Parathyroid adenoma (tissue), 2 donors: ENCODE measurements at regions not wholly inside any gene's neighbourhood (a gene's known extent, or its start where the extent isn't known, plus 50 kb on each side); places are given as distances from the start of the nearest gene placed in this dataset.

Experiments
- H2AFZ ChIP-seq: fragments of 300-600 bp; sonication (generic); one replicate; pipeline ENCODE4 v1.7.0; 2017; ENCODE audit warnings: antibody characterized with exemption, mild to moderate bottlenecking
- H3K27ac ChIP-seq: fragments of 300-600 bp; sonication (generic); one replicate; pipeline ENCODE4 v1.7.0; 2017
- H3K27me3 ChIP-seq: fragments of 300-600 bp; sonication (generic); one replicate; pipeline ENCODE4 v1.7.0; 2017; ENCODE audit warnings: low read length; ENCODE audit not compliant: control insufficient read depth, insufficient read depth
- H3K36me3 ChIP-seq: fragments of 300-600 bp; sonication (generic); one replicate; pipeline ENCODE4 v1.7.0; 2017; ENCODE audit warnings: low read length; ENCODE audit not compliant: control insufficient read depth, insufficient read depth
- H3K4me1 ChIP-seq: fragments of 300-600 bp; sonication (generic); one replicate; pipeline ENCODE4 v1.7.0; 2017; ENCODE audit warnings: control low read depth
- H3K4me2 ChIP-seq: fragments of 300-600 bp; sonication (generic); one replicate; pipeline ENCODE4 v1.7.0; 2017; ENCODE audit warnings: low read length
- H3K4me3 ChIP-seq: fragments of 300-600 bp; sonication (generic); one replicate; pipeline ENCODE4 v1.7.0; 2017; ENCODE audit warnings: low read depth, low read length
- H3K79me2 ChIP-seq: fragments of 300-600 bp; sonication (generic); one replicate; pipeline ENCODE4 v1.7.0; 2017; ENCODE audit warnings: control low read depth
- H3K9ac ChIP-seq: fragments of 300-600 bp; sonication (generic); one replicate; pipeline ENCODE4 v1.7.0; 2017; ENCODE audit warnings: mild to moderate bottlenecking
- H3K9me3 ChIP-seq: fragments of 300-600 bp; sonication (generic); one replicate; pipeline ENCODE4 v1.7.0; 2017; ENCODE audit warnings: low read length; ENCODE audit not compliant: control insufficient read depth
- CTCF ChIP-seq: fragments of 300-600 bp; sonication (generic); IDR thresholded peaks from one replicate; pipeline ENCODE4 v1.7.0; 2017; ENCODE audit warnings: antibody characterized with exemption, mild to moderate bottlenecking
- donor health status: primary hyperparathyroidism.

GRCh38 chr4:82047731-82048130, 326.1 kb downstream of the HNRNPD start:
- Histone ChIP-seq H3K36me3 (no peaks in the 10 kb centered on the region), H3K27me3 (no peaks in the 10 kb centered on the region), H3K27ac (no peak overlapping the region), H3K79me2 (no peaks in the 10 kb centered on the region), H3K4me1 (no peaks in the 10 kb centered on the region), H2AFZ (no peak overlapping the region), H3K4me3 (no peak overlapping the region), H3K9me3 (no peaks in the 10 kb centered on the region), H3K4me2 (no peak overlapping the region), H3K9ac (no peak overlapping the region)
- TF ChIP-seq CTCF, result no peak

GRCh38 chr4:82046796-82047195, 327.0 kb downstream of the HNRNPD start:
- TF ChIP-seq CTCF, result no peak
- no peak overlapping the region for H3K4me3 ChIP-seq
- H3K79me2 ChIP-seq, result no peaks in the 10 kb centered on the region
- no peaks in the 10 kb centered on the region for H3K9me3 ChIP-seq
- no peak overlapping the region for H3K4me2 ChIP-seq
- no peak overlapping the region for H3K27ac ChIP-seq
- H2AFZ ChIP-seq, result no peak overlapping the region
- H3K36me3 ChIP-seq, result no peaks in the 10 kb centered on the region
- no peak overlapping the region for H3K9ac ChIP-seq
- no peaks in the 10 kb centered on the region for H3K4me1 ChIP-seq
- H3K27me3 ChIP-seq, result no peaks in the 10 kb centered on the region

GRCh38 chr4:82045267-82045666, 328.5 kb downstream of the HNRNPD start:
- H3K9ac ChIP-seq, result no peak overlapping the region

GRCh38 chr4:82044141-82044993, 329.4 kb downstream of the HNRNPD start:
- Histone ChIP-seq H3K4me1 (no peaks in the 10 kb centered on the region), H2AFZ (peak overlapping the region; percentile 60), H3K4me3 (peak overlapping the region; percentile 42), H3K4me2 (peak overlapping the region; percentile 74), H3K9ac (no peak overlapping the region), H3K27me3 (no peaks in the 10 kb centered on the region), H3K9me3 (no peaks in the 10 kb centered on the region), H3K36me3 (no peaks in the 10 kb centered on the region), H3K79me2 (no peaks in the 10 kb centered on the region), H3K27ac (no peak overlapping the region)
- no peak for TF ChIP-seq CTCF

More at GRCh38 chr4:82045267-82045666, 328.5 kb downstream of the HNRNPD start:
- Histone ChIP-seq H3K27me3 (no peaks in the 10 kb centered on the region), H3K27ac (no peak overlapping the region), H2AFZ (no peak overlapping the region), H3K4me3 (no peak overlapping the region), H3K4me2 (no peak overlapping the region), H3K9me3 (no peaks in the 10 kb centered on the region), H3K79me2 (no peaks in the 10 kb centered on the region), H3K4me1 (no peaks in the 10 kb centered on the region), H3K36me3 (no peaks in the 10 kb centered on the region)
- TF ChIP-seq CTCF, result no peak

- Histone ChIP-seq H3K4me3 (no peak overlapping the region), H3K4me1 (no peaks in the 10 kb centered on the region), H3K9ac (no peak overlapping the region), H2AFZ (no peak overlapping the region), H3K9me3 (no peaks in the 10 kb centered on the region), H3K27ac (no peak overlapping the region), H3K36me3 (no peaks in the 10 kb centered on the region), H3K4me2 (peak overlapping the region; percentile 46), H3K27me3 (no peaks in the 10 kb centered on the region), H3K79me2 (no peaks in the 10 kb centered on the region)
- no peak for TF ChIP-seq CTCF
Measured at GRCh38 chr4:82043809-82044137, 330.0 kb downstream of the HNRNPD start.
